Hypothalamus (tissue), 51 donors: ENCODE measurements at regions not wholly inside any gene's neighbourhood (a gene's known extent, or its start where the extent isn't known, plus 50 kb on each side); places are given as distances from the start of the nearest gene placed in this dataset.
A peak's percentile ranks its signal among the peaks of the same experiment; 100 is the strongest.

Experiments used
- DNase-seq, 51 donors: peaks; one replicate each; lab custom pipeline; 2025; lab: John Stamatoyannopoulos, UW

- no peak for DNase-seq
Observed at GRCh38 chr9:12930906-12931305, 156.1 kb downstream of the LURAP1L start.

- DNase-seq = no peak
Observed at GRCh38 chr9:12933957-12934356, 159.1 kb downstream of the LURAP1L start.

DNA sequence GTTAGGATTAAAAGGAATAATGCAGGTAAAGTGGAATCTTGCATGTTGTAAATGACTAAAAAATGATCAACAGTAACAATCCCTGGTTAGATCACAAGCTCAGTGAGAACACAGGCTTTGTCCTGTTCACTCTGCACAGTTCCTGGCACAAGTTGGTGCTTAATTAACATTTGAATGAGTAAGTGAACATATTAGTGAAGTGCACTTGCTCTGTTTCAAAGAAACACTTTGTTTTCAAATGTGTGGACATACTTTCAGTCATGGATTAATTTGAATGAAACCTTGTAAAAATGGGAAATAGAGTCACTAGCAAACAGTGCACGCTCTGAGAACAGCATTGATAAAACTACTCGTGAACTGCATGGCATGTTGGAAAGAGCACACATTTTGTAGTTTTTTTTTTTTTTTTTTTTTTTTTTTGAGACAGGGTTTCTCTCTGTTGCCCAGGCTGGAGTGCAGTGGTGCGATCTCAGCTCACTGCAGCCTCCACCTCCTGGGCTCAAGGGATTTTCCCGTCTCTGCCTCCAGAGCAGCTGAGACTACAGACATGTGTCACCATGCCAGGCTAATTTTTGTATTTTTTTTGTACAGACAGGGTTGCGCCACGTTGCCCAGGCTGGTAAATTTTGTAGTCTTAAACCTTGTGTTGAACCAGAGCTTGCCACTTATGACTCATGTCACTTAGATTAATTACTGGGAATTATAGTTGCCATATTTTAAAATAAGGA, 159.9 kb downstream of the LURAP1L start:
- DNase-seq = peak in 2 of 51 donors; percentile 1 to 16

DNA sequence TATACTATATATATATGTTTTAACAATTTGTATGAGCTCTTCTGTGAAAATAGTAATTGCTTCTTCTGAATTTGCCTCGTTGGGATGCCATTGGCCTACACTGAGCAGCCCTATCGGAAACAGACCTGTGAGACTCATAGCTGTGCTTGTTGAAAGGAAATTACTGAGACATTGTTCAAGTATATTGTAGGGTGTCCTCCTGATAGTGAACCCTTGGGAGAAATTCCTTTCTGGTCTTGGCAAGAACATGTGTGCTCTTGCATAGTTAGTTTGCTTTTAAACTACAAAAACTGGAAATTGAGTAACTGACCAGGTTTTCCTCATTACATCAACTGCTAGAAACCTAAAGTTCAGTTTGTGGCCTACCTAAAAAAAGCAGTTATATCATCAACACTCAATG, 160.9 kb downstream of the LURAP1L start:
- DNase-seq = no peak

DNA sequence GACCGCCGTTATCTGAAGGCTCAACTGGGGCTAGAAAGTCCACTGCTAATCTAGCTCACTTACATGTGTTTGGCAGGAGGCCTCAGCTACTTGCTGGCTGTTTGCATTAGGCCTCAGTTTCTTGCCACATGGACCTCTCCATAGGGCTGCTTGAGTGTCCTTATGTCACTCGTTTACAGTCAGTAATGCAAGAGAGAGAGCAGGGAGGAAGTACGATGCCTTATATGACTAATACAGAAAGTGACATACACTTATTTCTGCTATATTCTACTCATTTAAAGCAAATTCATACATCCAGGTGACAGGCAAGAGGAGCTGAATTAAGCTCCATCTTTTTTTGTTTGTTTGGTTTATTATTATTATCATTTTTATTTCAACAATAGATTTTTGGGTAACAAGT, 179.6 kb downstream of the LURAP1L start:
- no peak for DNase-seq

GRCh38 chr9:12955510-12956163, 180.8 kb downstream of the LURAP1L start:
- no peak for DNase-seq

- no peak for DNase-seq
Observed at GRCh38 chr9:12956261-12956660, 181.4 kb downstream of the LURAP1L start.

GRCh38 chr9:12956805-12957204, 182.0 kb downstream of the LURAP1L start:
- DNase-seq = no peak

DNA sequence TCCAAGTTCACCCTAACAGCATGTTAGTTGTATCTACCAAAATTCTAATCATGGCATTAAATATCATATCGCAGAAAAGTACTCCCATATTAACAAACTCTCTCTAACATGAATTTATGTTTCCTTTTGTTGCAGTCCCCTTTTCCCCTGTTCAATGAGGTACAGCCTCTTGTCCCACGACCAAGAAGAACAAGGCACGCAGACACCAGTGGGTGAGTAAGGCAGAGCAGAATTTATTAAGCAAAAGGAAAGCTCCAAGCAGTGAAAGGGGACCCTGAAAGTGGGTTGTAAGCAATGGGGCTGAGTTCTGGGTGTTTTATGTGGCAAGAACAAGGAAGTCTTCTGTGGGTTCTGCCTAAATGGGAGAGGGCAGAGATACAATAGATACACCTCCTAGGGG, 183.5 kb downstream of the LURAP1L start:
- no peak for DNase-seq

DNA sequence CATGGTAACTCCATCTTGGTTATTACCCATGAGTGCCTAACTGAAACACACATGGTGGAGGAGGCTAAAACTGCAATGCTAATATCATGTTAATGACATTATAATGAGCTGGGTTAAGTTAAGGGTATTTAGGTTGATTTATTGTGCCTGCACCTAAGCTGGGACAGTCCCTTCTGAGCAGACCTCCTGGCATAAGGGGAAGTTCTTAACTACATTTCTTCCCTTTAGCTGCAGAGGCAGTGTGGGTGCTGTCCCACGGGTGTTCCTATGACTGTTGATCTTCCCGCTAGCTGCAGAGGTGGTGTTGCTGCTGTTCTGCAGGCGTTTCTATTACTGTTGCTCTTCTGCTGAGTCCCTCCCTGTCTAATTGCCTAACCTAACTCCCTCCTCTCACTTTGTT, 183.9 kb downstream of the LURAP1L start:
- DNase-seq = no peak

DNA sequence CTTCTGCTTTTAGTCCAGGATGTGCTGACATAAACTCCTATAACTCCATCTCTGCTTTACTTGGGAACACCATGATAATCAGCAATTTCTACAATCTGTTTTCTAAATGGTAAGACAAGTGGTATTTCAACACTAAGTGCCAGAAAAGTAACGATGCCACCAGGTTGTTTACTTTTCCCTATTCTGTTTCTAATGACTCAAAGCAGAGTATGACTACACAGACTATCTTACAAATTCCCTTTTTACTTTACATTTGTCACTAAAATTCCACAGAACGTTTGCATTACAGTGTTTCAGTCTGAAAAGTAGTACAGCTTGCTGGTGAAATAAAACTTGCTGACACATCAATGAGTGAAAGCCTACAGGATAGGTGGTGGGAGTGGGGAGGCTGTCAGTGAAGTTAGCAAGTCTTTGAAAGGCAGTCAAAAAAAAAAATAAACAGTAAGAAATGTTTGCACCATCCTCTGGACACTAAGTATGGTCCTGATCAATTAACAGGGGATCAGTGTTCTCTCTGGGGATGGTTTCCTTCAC, 186.5 kb downstream of the LURAP1L start:
- DNase-seq = no peak

GRCh38 chr9:12963537-12963936, 188.7 kb downstream of the LURAP1L start:
- DNase-seq = no peak

DNA sequence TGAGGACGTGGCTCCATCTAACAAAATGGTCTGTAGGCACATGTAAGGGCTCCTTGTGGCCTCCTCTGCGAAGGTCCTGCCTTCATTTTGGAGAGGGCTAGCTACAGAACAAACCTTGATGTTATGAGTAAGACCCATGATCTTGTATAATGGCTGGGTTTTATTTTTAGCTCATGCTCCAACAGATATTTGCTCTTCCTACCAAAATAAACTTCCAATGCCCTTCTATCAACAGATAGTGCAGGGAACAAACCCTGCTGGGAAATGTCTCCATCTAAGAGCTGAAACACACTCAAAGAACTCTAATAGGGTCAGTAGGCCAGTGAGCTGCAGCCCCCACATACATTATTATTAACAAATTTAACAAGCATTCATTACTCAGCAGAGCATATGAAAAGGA, 189.5 kb downstream of the LURAP1L start:
- no peak for DNase-seq

DNA sequence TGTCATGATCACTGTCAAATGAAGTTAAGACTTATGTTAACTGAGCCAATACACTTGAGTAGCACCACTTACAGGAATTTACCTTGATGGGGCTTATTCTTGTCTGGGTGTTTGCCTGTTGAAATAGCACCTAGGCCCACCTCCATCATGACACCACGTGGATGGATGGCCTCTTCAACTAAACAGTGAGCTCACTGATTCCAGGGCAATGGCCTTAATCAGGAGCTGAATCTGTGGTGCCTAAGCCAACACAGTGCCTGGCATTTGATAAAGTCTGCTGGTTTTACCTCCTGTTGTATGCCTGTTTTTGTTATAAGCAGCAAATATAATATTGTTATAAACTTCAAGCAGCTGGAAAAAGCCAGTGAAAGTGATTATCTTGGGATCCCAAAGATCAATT, 190.5 kb downstream of the LURAP1L start:
- DNase-seq = no peak

GRCh38 chr9:12968093-12968492, 193.3 kb downstream of the LURAP1L start:
- no peak for DNase-seq

GRCh38 chr9:12972608-12973589, 198.1 kb downstream of the LURAP1L start:
- peak in 34 of 51 donors; percentile 3 to 78 (median 26) for DNase-seq

- DNase-seq = no peak
Observed at GRCh38 chr9:12973710-12974109, 198.9 kb downstream of the LURAP1L start.

- no peak for DNase-seq
Observed at GRCh38 chr9:12974671-12975070, 199.9 kb downstream of the LURAP1L start.

DNA sequence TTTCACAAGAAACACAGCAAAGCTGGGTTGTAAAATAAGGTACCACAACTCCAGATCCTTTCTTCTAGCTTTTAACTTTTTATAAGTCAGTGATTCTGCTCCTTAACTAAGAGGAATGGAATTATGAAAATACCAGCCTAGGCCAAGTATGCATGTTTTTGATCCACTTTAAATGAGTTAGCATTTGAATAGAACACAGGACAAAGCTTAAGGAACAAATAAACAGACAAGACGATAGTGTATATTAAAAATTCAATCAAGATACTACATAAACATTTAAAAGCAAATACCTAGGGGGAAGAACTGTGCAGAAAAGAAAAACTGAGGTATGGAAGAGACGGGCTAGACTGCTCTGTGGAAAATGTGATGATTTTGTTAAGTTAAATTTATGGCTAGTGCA, 200.7 kb downstream of the LURAP1L start:
- DNase-seq = no peak

DNA sequence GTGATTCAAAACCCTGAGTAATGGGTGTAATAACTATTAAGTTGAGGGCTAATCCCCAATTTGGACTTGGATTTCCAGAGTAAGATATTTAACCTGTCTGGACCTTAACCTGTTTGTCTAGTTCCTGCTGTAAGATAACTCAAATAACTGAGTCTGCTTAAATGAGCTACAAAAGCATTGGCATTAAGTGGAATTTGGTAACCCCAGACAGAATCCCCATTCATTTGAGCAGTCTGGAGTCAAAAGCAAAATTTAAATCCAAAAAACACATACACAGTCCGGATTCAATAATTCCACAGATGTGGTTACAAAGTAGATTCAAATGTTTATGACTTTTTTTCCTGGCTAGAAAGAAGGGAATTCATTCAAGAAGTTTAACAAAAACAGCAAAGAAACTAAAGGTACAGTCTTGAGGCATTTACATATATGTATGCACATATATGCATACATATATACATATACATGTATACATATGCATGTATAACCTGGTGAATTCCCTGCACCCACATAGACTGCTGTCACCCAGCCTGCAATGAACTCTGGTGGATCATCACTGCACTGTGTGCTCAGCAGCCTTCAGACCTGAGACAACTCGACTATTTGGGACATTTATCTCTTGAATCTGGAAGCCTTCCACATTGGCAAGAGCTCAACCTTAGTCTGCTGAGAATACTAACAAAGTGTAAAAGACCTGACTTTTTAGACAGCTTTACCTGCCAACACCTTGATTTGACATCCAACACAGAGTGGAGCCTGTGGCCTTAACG, 205.4 kb downstream of the LURAP1L start:
- no peak for DNase-seq
